ENCODE measurements at regions not wholly inside any gene's neighbourhood (a gene's known extent, or its start where the extent isn't known, plus 50 kb on each side); places are given as distances from the start of the nearest gene placed in this dataset.

DNA sequence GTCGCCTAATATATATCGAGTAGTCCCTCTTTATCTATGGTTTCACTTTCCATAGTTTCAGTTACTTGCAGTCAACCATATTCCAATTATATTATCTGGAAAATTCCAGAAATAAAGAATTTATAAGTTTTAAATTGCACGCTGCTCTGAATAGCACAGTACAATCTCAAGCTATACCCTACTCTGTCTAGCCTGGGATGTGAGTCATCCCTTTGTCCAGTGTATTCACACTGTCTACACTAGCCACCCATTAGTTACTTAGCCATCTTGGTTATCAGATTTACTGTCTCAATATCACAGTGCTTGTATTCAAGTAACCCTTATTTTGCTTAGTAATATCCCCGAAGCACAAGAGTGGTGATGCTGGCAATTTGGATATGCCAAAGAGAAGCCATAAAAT is 72.1 kb upstream of the EOMES start:
- Histone ChIP-seq H3K36me3 (ENCODE audit: insufficient read depth, low read length) (no peaks in the 10 kb centered on the region), H3K9me3 (ENCODE audit: low read depth, low read length) (no peaks in the 10 kb centered on the region), H3K4me3 (ENCODE audit: insufficient read depth, low read length) (no peak overlapping the region), H3K27me3 (ENCODE audit: insufficient read depth, low read length) (no peaks in the 10 kb centered on the region), H3K27ac (ENCODE audit: low read depth, low read length) (no peak overlapping the region), H2AFZ (ENCODE audit: low read length) (no peak overlapping the region), H3K79me2 (ENCODE audit: insufficient read depth, low read length) (no peaks in the 10 kb centered on the region), H3K4me1 (ENCODE audit: insufficient read depth, low read length) (no peaks in the 10 kb centered on the region), H4K20me1 (ENCODE audit: insufficient read depth, low read length) (no peaks in the 10 kb centered on the region), H3K4me2 (ENCODE audit: insufficient read depth, low read length) (no peak overlapping the region)
- no peak for DNase-seq (ENCODE audit: insufficient read length, low spot score, missing footprints)
- TF ChIP-seq, protein P1, sequence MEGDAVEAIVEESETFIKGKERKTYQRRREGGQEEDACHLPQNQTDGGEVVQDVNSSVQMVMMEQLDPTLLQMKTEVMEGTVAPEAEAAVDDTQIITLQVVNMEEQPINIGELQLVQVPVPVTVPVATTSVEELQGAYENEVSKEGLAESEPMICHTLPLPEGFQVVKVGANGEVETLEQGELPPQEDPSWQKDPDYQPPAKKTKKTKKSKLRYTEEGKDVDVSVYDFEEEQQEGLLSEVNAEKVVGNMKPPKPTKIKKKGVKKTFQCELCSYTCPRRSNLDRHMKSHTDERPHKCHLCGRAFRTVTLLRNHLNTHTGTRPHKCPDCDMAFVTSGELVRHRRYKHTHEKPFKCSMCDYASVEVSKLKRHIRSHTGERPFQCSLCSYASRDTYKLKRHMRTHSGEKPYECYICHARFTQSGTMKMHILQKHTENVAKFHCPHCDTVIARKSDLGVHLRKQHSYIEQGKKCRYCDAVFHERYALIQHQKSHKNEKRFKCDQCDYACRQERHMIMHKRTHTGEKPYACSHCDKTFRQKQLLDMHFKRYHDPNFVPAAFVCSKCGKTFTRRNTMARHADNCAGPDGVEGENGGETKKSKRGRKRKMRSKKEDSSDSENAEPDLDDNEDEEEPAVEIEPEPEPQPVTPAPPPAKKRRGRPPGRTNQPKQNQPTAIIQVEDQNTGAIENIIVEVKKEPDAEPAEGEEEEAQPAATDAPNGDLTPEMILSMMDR (IDR thresholded peaks at IDR 0.05; ENCODE audit: extremely low read depth, low read depth, low read length), result no peak

DNA sequence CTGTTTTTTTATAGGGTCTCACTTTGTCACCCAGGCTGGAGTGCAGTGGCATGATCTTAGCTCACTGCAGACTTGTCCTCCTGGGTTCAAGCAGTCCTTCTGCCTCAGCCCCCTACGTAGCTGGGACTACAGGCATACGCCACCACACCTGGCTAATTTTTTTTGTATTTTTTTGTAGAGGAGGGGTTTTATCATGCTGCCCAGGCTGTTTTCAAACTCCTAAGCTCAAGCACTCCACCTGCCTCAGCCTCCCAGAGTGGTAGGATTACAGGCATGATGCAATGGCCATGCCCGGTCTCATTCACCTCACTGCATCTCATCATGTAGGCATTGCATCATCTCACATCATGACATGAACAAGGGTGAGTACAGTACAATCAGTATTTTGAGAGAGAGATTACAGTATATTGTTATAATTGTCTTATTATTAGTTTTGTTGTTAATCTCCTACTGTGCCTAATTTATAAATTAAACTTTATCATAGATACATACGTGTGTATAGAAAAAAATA is 74.3 kb upstream of the EOMES start:
- Histone ChIP-seq H3K4me1 (ENCODE audit: insufficient read depth, low read length) (no peaks in the 10 kb centered on the region), H3K27ac (ENCODE audit: low read depth, low read length) (no peak overlapping the region), H3K27me3 (ENCODE audit: insufficient read depth, low read length) (no peaks in the 10 kb centered on the region), H3K79me2 (ENCODE audit: insufficient read depth, low read length) (no peaks in the 10 kb centered on the region), H3K36me3 (ENCODE audit: insufficient read depth, low read length) (no peaks in the 10 kb centered on the region), H2AFZ (ENCODE audit: low read length) (no peak overlapping the region), H3K4me2 (ENCODE audit: insufficient read depth, low read length) (no peak overlapping the region), H4K20me1 (ENCODE audit: insufficient read depth, low read length) (no peaks in the 10 kb centered on the region), H3K9me3 (ENCODE audit: low read depth, low read length) (no peaks in the 10 kb centered on the region), H3K4me3 (ENCODE audit: insufficient read depth, low read length) (no peak overlapping the region)
- TF ChIP-seq, protein P1 (IDR thresholded peaks at IDR 0.05; ENCODE audit: extremely low read depth, low read depth, low read length), result no peak
- no peak for DNase-seq (ENCODE audit: insufficient read length, low spot score, missing footprints)

DNA sequence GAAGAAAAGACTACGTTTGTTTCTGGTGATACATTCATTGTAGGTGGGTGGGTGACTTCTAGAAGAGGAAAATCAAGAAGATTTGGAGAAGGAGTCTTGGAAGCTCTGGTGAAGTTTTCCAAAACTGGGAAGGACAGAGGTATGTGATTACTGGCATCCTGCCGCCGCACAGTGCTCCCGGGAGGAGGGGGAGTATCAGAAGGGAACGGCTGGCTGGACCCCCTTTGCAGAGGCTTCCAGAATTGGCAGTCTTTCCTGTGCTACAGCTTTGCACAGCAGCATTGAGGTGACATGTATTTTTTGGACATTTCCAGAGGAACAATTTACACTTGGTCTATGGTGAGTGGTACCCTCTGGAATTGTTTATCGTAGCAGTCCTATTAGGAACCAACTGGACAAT is 75.7 kb upstream of the EOMES start:
- no peaks in the 10 kb centered on the region for H3K4me1 ChIP-seq (ENCODE audit: insufficient read depth, low read length)
- no peaks in the 10 kb centered on the region for H3K79me2 ChIP-seq (ENCODE audit: insufficient read depth, low read length)
- H3K27me3 ChIP-seq (ENCODE audit: insufficient read depth, low read length), result no peaks in the 10 kb centered on the region
- H3K4me3 ChIP-seq (ENCODE audit: insufficient read depth, low read length), result no peak overlapping the region
- no peak overlapping the region for H3K27ac ChIP-seq (ENCODE audit: low read depth, low read length)
- H2AFZ ChIP-seq (ENCODE audit: low read length), result no peak overlapping the region
- TF ChIP-seq, protein P1 (IDR thresholded peaks at IDR 0.05; ENCODE audit: extremely low read depth, low read depth, low read length), result no peak
- H3K9me3 ChIP-seq (ENCODE audit: low read depth, low read length), result no peaks in the 10 kb centered on the region
- H3K4me2 ChIP-seq (ENCODE audit: insufficient read depth, low read length), result no peak overlapping the region
- DNase-seq (ENCODE audit: insufficient read length, low spot score, missing footprints), result no peak
- H4K20me1 ChIP-seq (ENCODE audit: insufficient read depth, low read length), result no peaks in the 10 kb centered on the region
- H3K36me3 ChIP-seq (ENCODE audit: insufficient read depth, low read length), result no peaks in the 10 kb centered on the region

DNA sequence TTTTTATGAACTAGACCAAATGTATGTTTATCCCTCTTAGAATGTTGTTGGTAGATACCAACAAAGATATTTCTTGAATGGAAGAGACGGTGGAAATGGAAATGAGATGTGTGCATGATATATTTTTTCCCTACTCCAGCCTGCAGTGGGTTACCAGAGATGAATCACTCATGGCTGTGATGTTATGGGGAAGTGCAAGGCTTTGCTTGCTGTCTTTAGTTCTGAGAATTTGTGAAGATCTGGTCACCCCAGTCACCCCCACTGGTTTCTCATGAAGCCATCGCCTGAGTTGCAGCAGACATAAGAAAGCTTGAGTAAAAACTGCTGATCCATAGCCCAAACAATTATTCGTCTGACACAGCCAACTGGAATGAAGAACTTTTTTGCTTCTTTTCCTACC is 78.1 kb upstream of the EOMES start:
- no peaks in the 10 kb centered on the region for H3K36me3 ChIP-seq (ENCODE audit: insufficient read depth, low read length)
- no peak for DNase-seq (ENCODE audit: insufficient read length, low spot score, missing footprints)

More for the DNA sequence above, 78.1 kb upstream of the EOMES start:
- Histone ChIP-seq H2AFZ (ENCODE audit: low read length) (no peak overlapping the region), H3K4me3 (ENCODE audit: insufficient read depth, low read length) (no peak overlapping the region), H3K27me3 (ENCODE audit: insufficient read depth, low read length) (no peaks in the 10 kb centered on the region), H3K9me3 (ENCODE audit: low read depth, low read length) (no peaks in the 10 kb centered on the region), H3K27ac (ENCODE audit: low read depth, low read length) (no peak overlapping the region), H3K4me1 (ENCODE audit: insufficient read depth, low read length) (no peaks in the 10 kb centered on the region), H4K20me1 (ENCODE audit: insufficient read depth, low read length) (no peaks in the 10 kb centered on the region), H3K79me2 (ENCODE audit: insufficient read depth, low read length) (no peaks in the 10 kb centered on the region), H3K4me2 (ENCODE audit: insufficient read depth, low read length) (no peak overlapping the region)
- TF ChIP-seq, protein P1 (IDR thresholded peaks at IDR 0.05; ENCODE audit: extremely low read depth, low read depth, low read length), result no peak
